Liver (tissue), 3 donors: ENCODE measurements at regions not wholly inside any gene's neighbourhood (a gene's known extent, or its start where the extent isn't known, plus 50 kb on each side); places are given as distances from the start of the nearest gene placed in this dataset.

Experiments used
- RXRA ChIP-seq, 2 donors: IDR thresholded peaks; 2 replicates each; pipeline ENCODE4 v1.6.1; 2017 to 2018; ENCODE audit warnings: antibody characterized with exemption in 2 of 2, mild to moderate bottlenecking in 1 of 2
- TF ChIP-seq, protein P1 (sequence below): fragments of 150-350 bp; IDR thresholded peaks from 2 replicates; pipeline ENCODE4 v1.5.1; 2017; ENCODE audit warnings: improper control_type of control experiment, low read depth, low read length; ENCODE audit not compliant: missing input control
- donor health status: healthy.
- donor health status: healthy.

DNA sequence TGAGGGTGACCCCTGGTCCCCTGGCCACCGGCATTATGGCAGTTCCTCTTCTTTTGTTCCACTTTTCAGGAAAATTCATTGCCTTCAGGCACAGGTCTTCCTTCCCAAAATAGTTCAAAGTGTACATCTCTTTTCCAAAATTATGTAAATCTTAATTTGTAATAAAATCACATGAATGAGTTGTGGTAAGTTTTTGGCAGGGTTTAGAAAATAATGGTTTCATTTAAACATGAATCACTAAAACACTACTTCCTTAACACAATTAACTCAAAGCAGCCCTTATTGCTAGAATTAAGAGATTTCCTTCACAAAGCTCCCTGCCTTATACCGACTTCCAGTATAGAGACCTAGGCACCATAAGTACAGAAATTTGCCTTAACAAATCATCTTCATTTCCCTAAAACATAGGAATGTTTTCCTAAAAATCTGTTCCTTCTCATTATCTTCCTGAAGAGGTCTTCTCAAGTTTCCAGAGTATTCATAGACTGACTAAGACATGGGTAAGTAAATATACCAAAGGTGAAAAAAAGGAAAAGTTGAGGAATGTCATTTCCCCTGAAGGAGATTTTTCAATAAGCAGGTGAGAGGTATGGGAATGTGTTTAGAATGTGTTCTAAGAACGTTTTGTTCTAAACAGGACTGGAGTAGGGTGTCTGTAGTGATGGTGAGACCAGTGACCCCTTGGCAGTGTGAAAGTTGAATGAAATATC, 148.2 kb upstream of the CITED2 start:
- TF ChIP-seq RXRA (IDR thresholded peaks at IDR 0.05) = no peak
- TF ChIP-seq, protein P1, sequence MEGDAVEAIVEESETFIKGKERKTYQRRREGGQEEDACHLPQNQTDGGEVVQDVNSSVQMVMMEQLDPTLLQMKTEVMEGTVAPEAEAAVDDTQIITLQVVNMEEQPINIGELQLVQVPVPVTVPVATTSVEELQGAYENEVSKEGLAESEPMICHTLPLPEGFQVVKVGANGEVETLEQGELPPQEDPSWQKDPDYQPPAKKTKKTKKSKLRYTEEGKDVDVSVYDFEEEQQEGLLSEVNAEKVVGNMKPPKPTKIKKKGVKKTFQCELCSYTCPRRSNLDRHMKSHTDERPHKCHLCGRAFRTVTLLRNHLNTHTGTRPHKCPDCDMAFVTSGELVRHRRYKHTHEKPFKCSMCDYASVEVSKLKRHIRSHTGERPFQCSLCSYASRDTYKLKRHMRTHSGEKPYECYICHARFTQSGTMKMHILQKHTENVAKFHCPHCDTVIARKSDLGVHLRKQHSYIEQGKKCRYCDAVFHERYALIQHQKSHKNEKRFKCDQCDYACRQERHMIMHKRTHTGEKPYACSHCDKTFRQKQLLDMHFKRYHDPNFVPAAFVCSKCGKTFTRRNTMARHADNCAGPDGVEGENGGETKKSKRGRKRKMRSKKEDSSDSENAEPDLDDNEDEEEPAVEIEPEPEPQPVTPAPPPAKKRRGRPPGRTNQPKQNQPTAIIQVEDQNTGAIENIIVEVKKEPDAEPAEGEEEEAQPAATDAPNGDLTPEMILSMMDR = no peak
